CD14-positive monocyte (primary cell): ENCODE measurements at regions not wholly inside any gene's neighbourhood (a gene's known extent, or its start where the extent isn't known, plus 50 kb on each side); places are given as distances from the start of the nearest gene placed in this dataset.

ENCODE experiments used
- DNase-seq, 3 donors: peaks; one replicate each; pipeline ENCODE4 v3.0.0-alpha.2; 2011 to 2022
- H2AFZ ChIP-seq: 2 replicates; pipeline ENCODE4 v1.6.0; 2012; ENCODE audit warnings: mild to moderate bottlenecking, low read depth, low read length, inconsistent platforms; ENCODE audit not compliant: insufficient read depth, poor library complexity, severe bottlenecking
- H3K27ac ChIP-seq, 2 donors: 1 replicate in 1 of 2; 2 replicates in 1 of 2; pipeline ENCODE4 v1.5.1; 2012 to 2013; ENCODE audit warnings: low read length in 2 of 2, control low read depth in 1 of 2, inconsistent platforms in 1 of 2, low read depth in 1 of 2, mild to moderate bottlenecking in 1 of 2
- H3K27me3 ChIP-seq, 2 donors: one replicate each; pipeline versions ENCODE4 v1.6.0 to v1.6.1; 2011 to 2013; ENCODE audit warnings: low read length in 2 of 2; ENCODE audit not compliant: control insufficient read depth in 2 of 2, insufficient read depth in 2 of 2
- H3K36me3 ChIP-seq, 2 donors: replicated peaks in 1 of 2; 1 replicate in 1 of 2; 2 replicates in 1 of 2; pipeline versions ENCODE4 v1.5.1 to v1.6.1; 2012 to 2013; ENCODE audit warnings: low read length in 2 of 2, control low read depth in 1 of 2, inconsistent platforms in 1 of 2, mild to moderate bottlenecking in 1 of 2; ENCODE audit not compliant: insufficient read depth in 2 of 2, control insufficient read depth in 1 of 2
- H3K4me1 ChIP-seq, 2 donors: 1 replicate in 1 of 2; 2 replicates in 1 of 2; pipeline versions ENCODE4 v1.5.1 to v1.6.1; 2012 to 2013; ENCODE audit warnings: low read length in 2 of 2, control low read depth in 1 of 2, inconsistent platforms in 1 of 2, mild to moderate bottlenecking in 1 of 2, moderate library complexity in 1 of 2; ENCODE audit not compliant: insufficient read depth in 2 of 2, control insufficient read depth in 1 of 2
- H3K4me2 ChIP-seq: replicated peaks from 2 replicates; pipeline ENCODE3; 2012; ENCODE audit warnings: low read length, moderate library complexity, mild to moderate bottlenecking; ENCODE audit not compliant: poor library complexity, severe bottlenecking; ENCODE audit errors: extremely low read depth
- H3K4me3 ChIP-seq, 3 experiments: fragments of 200-600 bp in 1 of 3; sonication (generic) in 1 of 3; replicated peaks in 1 of 3; 1 replicate in 2 of 3; 2 replicates in 1 of 3; pipeline ENCODE4 v1.5.1; 2011 to 2013; ENCODE audit warnings: low read length in 3 of 3, mild to moderate bottlenecking in 3 of 3, control low read depth in 2 of 3, low read depth in 2 of 3, inconsistent platforms in 1 of 3, moderate library complexity in 1 of 3
- H3K79me2 ChIP-seq: 2 replicates; pipeline ENCODE4 v1.6.0; 2012; ENCODE audit warnings: mild to moderate bottlenecking, control low read depth, inconsistent platforms, low read length, moderate library complexity; ENCODE audit not compliant: insufficient read depth
- H3K9ac ChIP-seq: 2 replicates; pipeline ENCODE4 v1.6.0; 2017; ENCODE audit warnings: low read length, mild to moderate bottlenecking; ENCODE audit not compliant: insufficient read depth, poor library complexity, severe bottlenecking
- H3K9me3 ChIP-seq, 2 donors: replicated peaks in 1 of 2; 1 replicate in 1 of 2; 2 replicates in 1 of 2; pipeline versions ENCODE4 v1.5.1 to v1.6.1; 2012 to 2013; ENCODE audit warnings: low read length in 2 of 2, control low read depth in 1 of 2; ENCODE audit not compliant: control insufficient read depth in 1 of 2, insufficient read depth in 1 of 2
- H4K20me1 ChIP-seq: 2 replicates; pipeline ENCODE4 v1.6.0; 2012; ENCODE audit warnings: mild to moderate bottlenecking, low read length, control low read depth, moderate library complexity; ENCODE audit not compliant: insufficient read depth
- H3K27ac Mint-ChIP-seq, 7 donors: one replicate each; pipeline ENCODE4 v1.8.0; 2020; ENCODE audit warnings: mild to moderate bottlenecking in 7 of 7, mixed read lengths in 7 of 7, moderate library complexity in 6 of 7, inconsistent platforms in 2 of 7
- H3K27me3 Mint-ChIP-seq, 3 donors: one replicate each; pipeline ENCODE4 v1.8.0; 2021 to 2022; ENCODE audit warnings: low read depth in 3 of 3, mild to moderate bottlenecking in 3 of 3, mixed read lengths in 3 of 3, moderate library complexity in 3 of 3, inconsistent platforms in 1 of 3
- H3K36me3 Mint-ChIP-seq, 2 donors: one replicate each; pipeline ENCODE4 v1.8.0; 2020; ENCODE audit warnings: mixed read lengths in 2 of 2, inconsistent platforms in 1 of 2, mild to moderate bottlenecking in 1 of 2
- H3K4me1 Mint-ChIP-seq: one replicate; pipeline ENCODE4 v1.8.0; 2020; ENCODE audit warnings: mild to moderate bottlenecking, mixed read lengths
- H3K4me3 Mint-ChIP-seq, 2 donors: one replicate each; pipeline ENCODE4 v1.8.0; 2020; ENCODE audit warnings: mild to moderate bottlenecking in 2 of 2, mixed read lengths in 2 of 2, moderate library complexity in 1 of 2
- H3K9me3 Mint-ChIP-seq, 7 donors: one replicate each; pipeline ENCODE4 v1.8.0; 2020 to 2022; ENCODE audit warnings: mixed read lengths in 7 of 7, mild to moderate bottlenecking in 6 of 7, moderate library complexity in 6 of 7, inconsistent platforms in 2 of 7
- WGBS: methylation state at CpG from one replicate; pipeline ENCODE4 v1.1.5; 2013; ENCODE audit warnings: missing lambda C conversion rate; ENCODE audit not compliant: insufficient coverage; 5-methylcytosine and 5-hydroxymethylcytosine counted together
- intact Hi-C, 2 donors: fragments of 100-400 bp; cut with micrococcal nuclease; formaldehyde crosslinking; loops; one replicate each; pipeline versions ENCODE4 v1.15.0 to v1.15.1; 2023
- TF ChIP-seq, protein P1 (sequence below): fragments of 200-600 bp; IDR thresholded peaks from one replicate; pipeline ENCODE4 v1.8.0; 2022; ENCODE audit warnings: antibody characterized with exemption, mild to moderate bottlenecking

DNA sequence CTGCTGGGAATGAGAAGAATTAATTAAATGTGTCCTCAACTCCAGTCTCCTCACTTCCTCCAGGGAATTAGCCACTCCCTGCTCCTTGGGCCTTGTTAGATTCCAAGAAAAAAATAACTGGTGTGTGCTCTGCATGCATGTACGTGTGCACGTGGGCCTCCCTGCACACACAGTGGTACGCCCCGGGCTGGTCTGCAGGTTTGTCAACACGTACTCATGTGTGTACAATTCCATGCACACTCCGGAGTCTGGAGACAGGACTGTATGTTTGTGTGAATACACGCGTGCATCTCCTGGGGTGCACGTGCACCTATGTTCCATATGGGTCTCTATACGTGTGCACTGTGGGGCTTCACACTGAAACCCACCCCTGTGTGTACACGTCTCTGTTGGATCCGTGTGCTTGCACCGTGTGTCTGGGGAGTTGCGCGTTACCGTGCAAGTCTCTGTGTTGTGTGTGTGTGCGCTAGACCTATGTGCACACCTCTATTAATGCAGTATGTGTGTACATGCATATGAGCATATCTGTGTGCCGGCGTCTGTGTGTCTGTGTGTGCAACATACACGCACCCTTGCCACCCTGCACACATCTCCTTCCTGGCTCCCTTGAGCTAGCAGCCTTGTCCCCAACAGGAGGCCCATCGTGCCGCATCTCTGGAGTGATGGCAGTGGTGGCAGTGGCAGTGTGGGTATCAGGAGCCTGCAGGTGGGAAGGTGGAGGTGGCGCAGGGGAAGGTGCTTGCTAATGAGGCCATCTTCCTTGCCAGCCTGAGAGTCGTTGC is 210.1 kb downstream of the TBC1D2B start:
- H3K4me3 Mint-ChIP-seq: no peak overlapping the region
- TF ChIP-seq, protein P1, sequence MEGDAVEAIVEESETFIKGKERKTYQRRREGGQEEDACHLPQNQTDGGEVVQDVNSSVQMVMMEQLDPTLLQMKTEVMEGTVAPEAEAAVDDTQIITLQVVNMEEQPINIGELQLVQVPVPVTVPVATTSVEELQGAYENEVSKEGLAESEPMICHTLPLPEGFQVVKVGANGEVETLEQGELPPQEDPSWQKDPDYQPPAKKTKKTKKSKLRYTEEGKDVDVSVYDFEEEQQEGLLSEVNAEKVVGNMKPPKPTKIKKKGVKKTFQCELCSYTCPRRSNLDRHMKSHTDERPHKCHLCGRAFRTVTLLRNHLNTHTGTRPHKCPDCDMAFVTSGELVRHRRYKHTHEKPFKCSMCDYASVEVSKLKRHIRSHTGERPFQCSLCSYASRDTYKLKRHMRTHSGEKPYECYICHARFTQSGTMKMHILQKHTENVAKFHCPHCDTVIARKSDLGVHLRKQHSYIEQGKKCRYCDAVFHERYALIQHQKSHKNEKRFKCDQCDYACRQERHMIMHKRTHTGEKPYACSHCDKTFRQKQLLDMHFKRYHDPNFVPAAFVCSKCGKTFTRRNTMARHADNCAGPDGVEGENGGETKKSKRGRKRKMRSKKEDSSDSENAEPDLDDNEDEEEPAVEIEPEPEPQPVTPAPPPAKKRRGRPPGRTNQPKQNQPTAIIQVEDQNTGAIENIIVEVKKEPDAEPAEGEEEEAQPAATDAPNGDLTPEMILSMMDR: no peak

GRCh38 chr15:77866596-77867125 is 210.8 kb downstream of the TBC1D2B start:
- no peaks in the 10 kb centered on the region for H4K20me1 ChIP-seq
- WGBS: 85% methylated on average over 7 of the region's 8 CpGs
- H3K4me1 Mint-ChIP-seq: peaks cover 2% of the 10 kb centered on the region
- peaks cover 2 to 4% (median 2%) of the 10 kb centered on the region in 3 donors for H3K27me3 Mint-ChIP-seq
- H3K9ac ChIP-seq: no peak overlapping the region
- TF ChIP-seq, protein P1: no peak
- no peaks in the 10 kb centered on the region for H3K36me3 Mint-ChIP-seq
- DNase-seq: no peak
- no peaks in the 10 kb centered on the region for H3K9me3 ChIP-seq
- no peak overlapping the region for H3K27ac ChIP-seq
- no peak overlapping the region for H3K4me2 ChIP-seq
- H3K27ac Mint-ChIP-seq: no peak overlapping the region
- H3K27me3 ChIP-seq: no peaks in the 10 kb centered on the region
- no peak overlapping the region for H2AFZ ChIP-seq
- H3K36me3 ChIP-seq: no peaks in the 10 kb centered on the region
- H3K4me1 ChIP-seq: no peaks in the 10 kb centered on the region
- no peak overlapping the region for H3K4me3 ChIP-seq
- intact Hi-C loops: no loop called here
- H3K79me2 ChIP-seq: no peaks in the 10 kb centered on the region
- H3K9me3 Mint-ChIP-seq: peaks cover 0 to 1% (median 0%) of the 10 kb centered on the region in 7 donors
- H3K4me3 Mint-ChIP-seq: no peak overlapping the region

More for the DNA sequence above, 210.1 kb downstream of the TBC1D2B start:
- H3K9ac ChIP-seq: no peak overlapping the region
- intact Hi-C loops: no loop called here
- H2AFZ ChIP-seq: no peak overlapping the region
- H4K20me1 ChIP-seq: no peaks in the 10 kb centered on the region
- H3K79me2 ChIP-seq: no peaks in the 10 kb centered on the region
- no peak for DNase-seq
- no peaks in the 10 kb centered on the region for H3K4me1 ChIP-seq
- Mint-ChIP-seq H3K36me3 (no peaks in the 10 kb centered on the region), H3K27ac (no peak overlapping the region), H3K9me3 (peaks cover 0 to 1% (median 0%) of the 10 kb centered on the region in 7 donors), H3K27me3 (peaks cover 2 to 6% (median 5%) of the 10 kb centered on the region in 3 donors), H3K4me1 (peaks cover 2% of the 10 kb centered on the region)
- no peak overlapping the region for H3K4me2 ChIP-seq
- no peaks in the 10 kb centered on the region for H3K27me3 ChIP-seq
- H3K36me3 ChIP-seq: no peaks in the 10 kb centered on the region
- no peak overlapping the region for H3K4me3 ChIP-seq
- no peaks in the 10 kb centered on the region for H3K9me3 ChIP-seq
- 95% methylated on average over 17 of the region's 24 CpGs for WGBS
- no peak overlapping the region for H3K27ac ChIP-seq
